Fibroblast of skin of scalp (primary cell): ENCODE measurements at regions not wholly inside any gene's neighbourhood (a gene's known extent, or its start where the extent isn't known, plus 50 kb on each side); places are given as distances from the start of the nearest gene placed in this dataset.

Source experiments
- DNase-seq: peaks from one replicate; pipeline ENCODE4 v3.0.0-alpha.2; 2013

- DNase-seq = no peak
These were observed 110.2 kb upstream of the EGR2 start for GRCh38 chr10:62926407-62926806.

- no peak for DNase-seq
These were observed 108.2 kb upstream of the EGR2 start for GRCh38 chr10:62924344-62924748.

- peak; percentile 10 for DNase-seq
These were observed 103.6 kb upstream of the EGR2 start for GRCh38 chr10:62919776-62920175.

GRCh38 chr10:62917475-62918238 is 101.5 kb upstream of the EGR2 start:
- DNase-seq = no peak

GRCh38 chr10:62916141-62916603 is 100.0 kb upstream of the EGR2 start:
- DNase-seq = peak; percentile 79

GRCh38 chr10:62915158-62915557 is 99.0 kb upstream of the EGR2 start:
- DNase-seq = no peak

- no peak for DNase-seq
These were observed 95.9 kb upstream of the EGR2 start for GRCh38 chr10:62912086-62912485.

- DNase-seq = no peak
These were observed 95.2 kb upstream of the EGR2 start for GRCh38 chr10:62911210-62911963.

- DNase-seq = no peak
These were observed 91.5 kb upstream of the EGR2 start for GRCh38 chr10:62907470-62908212.

- DNase-seq = no peak
These were observed 88.2 kb upstream of the EGR2 start for GRCh38 chr10:62904281-62904875.

GRCh38 chr10:62903828-62904227 is 87.7 kb upstream of the EGR2 start:
- DNase-seq = no peak

GRCh38 chr10:62900829-62901571 is 84.8 kb upstream of the EGR2 start:
- DNase-seq = no peak

- peak; percentile 15 for DNase-seq
These were observed 83.1 kb upstream of the EGR2 start for GRCh38 chr10:62899311-62899710.

- DNase-seq = peak; percentile 41
These were observed 78.9 kb upstream of the EGR2 start for GRCh38 chr10:62895063-62895462.

- DNase-seq = no peak
These were observed 78.0 kb upstream of the EGR2 start for GRCh38 chr10:62894156-62894555.

GRCh38 chr10:62893036-62893435 is 76.9 kb upstream of the EGR2 start:
- no peak for DNase-seq

- DNase-seq = no peak
These were observed 74.2 kb upstream of the EGR2 start for GRCh38 chr10:62890395-62890794.

GRCh38 chr10:62887642-62888041 is 71.5 kb upstream of the EGR2 start:
- no peak for DNase-seq

- DNase-seq = peak; percentile 92
These were observed 69.7 kb upstream of the EGR2 start for GRCh38 chr10:62885684-62886461.

- no peak for DNase-seq
These were observed 64.0 kb upstream of the EGR2 start for GRCh38 chr10:62880162-62880561.

GRCh38 chr10:62873866-62874265 is 57.7 kb upstream of the EGR2 start:
- DNase-seq = no peak
